Right atrium auricular region (tissue), 2 donors: ENCODE measurements at regions not wholly inside any gene's neighbourhood (a gene's known extent, or its start where the extent isn't known, plus 50 kb on each side); places are given as distances from the start of the nearest gene placed in this dataset.
A peak's percentile ranks its signal among the peaks of the same experiment; 100 is the strongest.

Experiments
- DNase-seq: peaks from one replicate; pipeline ENCODE4 v3.0.0-alpha.2; 2019; ENCODE audit warnings: low spot score
- H3K27ac ChIP-seq, 2 donors: fragments of 200-600 bp; sonication (generic); 1 replicate in 1 of 2; 2 replicates in 1 of 2; pipeline ENCODE4 v1.5.1; 2016 to 2019
- H3K27me3 ChIP-seq, 2 donors: fragments of 200-600 bp; sonication (generic); one replicate each; pipeline versions ENCODE4 v1.5.1 to v1.6.0; 2017 to 2019
- H3K36me3 ChIP-seq: fragments of 200-600 bp; sonication (generic); one replicate; pipeline ENCODE4 v1.5.1; 2016
- H3K4me1 ChIP-seq, 2 donors: fragments of 200-600 bp; sonication (generic); one replicate each; pipeline versions ENCODE4 v1.5.1 to v1.6.0; 2017 to 2019
- H3K4me3 ChIP-seq, 2 donors: fragments of 200-600 bp; sonication (generic); 1 replicate in 1 of 2; 2 replicates in 1 of 2; pipeline ENCODE4 v1.5.1; 2017 to 2019; ENCODE audit warnings: mild to moderate bottlenecking in 1 of 2, moderate library complexity in 1 of 2
- H3K9me3 ChIP-seq, 2 donors: fragments of 200-600 bp; sonication (generic); one replicate each; pipeline ENCODE4 v1.5.1; 2019
- TF ChIP-seq, protein P1 (sequence below), 2 donors: fragments of 200-600 bp; sonication (generic); IDR thresholded peaks; one replicate each; pipeline ENCODE4 v1.5.1; 2019; ENCODE audit warnings: antibody characterized with exemption in 2 of 2

- DNase-seq = no peak
- Histone ChIP-seq H3K9me3 (no peaks in the 10 kb centered on the region), H3K4me3 (no peak overlapping the region), H3K4me1 (no peaks in the 10 kb centered on the region), H3K27me3 (no peaks in the 10 kb centered on the region), H3K36me3 (no peaks in the 10 kb centered on the region), H3K27ac (no peak overlapping the region)
- TF ChIP-seq, protein P1, sequence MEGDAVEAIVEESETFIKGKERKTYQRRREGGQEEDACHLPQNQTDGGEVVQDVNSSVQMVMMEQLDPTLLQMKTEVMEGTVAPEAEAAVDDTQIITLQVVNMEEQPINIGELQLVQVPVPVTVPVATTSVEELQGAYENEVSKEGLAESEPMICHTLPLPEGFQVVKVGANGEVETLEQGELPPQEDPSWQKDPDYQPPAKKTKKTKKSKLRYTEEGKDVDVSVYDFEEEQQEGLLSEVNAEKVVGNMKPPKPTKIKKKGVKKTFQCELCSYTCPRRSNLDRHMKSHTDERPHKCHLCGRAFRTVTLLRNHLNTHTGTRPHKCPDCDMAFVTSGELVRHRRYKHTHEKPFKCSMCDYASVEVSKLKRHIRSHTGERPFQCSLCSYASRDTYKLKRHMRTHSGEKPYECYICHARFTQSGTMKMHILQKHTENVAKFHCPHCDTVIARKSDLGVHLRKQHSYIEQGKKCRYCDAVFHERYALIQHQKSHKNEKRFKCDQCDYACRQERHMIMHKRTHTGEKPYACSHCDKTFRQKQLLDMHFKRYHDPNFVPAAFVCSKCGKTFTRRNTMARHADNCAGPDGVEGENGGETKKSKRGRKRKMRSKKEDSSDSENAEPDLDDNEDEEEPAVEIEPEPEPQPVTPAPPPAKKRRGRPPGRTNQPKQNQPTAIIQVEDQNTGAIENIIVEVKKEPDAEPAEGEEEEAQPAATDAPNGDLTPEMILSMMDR (IDR thresholded peaks at IDR 0.05) = no peak
Measured at GRCh38 chr7:13737563-13737962, 251.9 kb downstream of the ETV1 start.

DNA sequence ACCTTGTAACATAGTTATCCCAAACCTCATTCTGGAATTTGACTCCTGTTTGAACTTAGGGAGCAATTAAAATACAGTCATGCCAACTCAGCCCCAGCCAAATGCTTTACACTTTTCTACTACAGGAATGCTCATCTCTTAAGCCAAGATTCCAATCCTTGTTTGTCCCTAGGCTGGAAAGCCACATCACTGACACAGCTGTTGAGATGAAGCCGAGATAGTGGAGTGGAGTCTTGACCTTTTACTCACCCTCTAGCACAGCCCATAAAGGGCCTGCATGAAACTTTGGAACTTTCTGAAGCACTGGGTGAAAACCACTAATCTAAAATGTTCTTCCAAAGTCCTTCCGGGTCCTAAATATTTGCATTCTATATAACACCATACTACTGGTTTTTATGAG, 247.3 kb downstream of the ETV1 start:
- no peaks in the 10 kb centered on the region for H3K36me3 ChIP-seq
- TF ChIP-seq, protein P1 (IDR thresholded peaks at IDR 0.05) = no peak
- no peak overlapping the region for H3K27ac ChIP-seq
- H3K4me3 ChIP-seq = no peak overlapping the region
- no peaks in the 10 kb centered on the region for H3K9me3 ChIP-seq
- H3K4me1 ChIP-seq = no peaks in the 10 kb centered on the region
- no peaks in the 10 kb centered on the region for H3K27me3 ChIP-seq
- no peak for DNase-seq

- Histone ChIP-seq H3K4me3 (no peak overlapping the region), H3K27me3 (no peaks in the 10 kb centered on the region), H3K36me3 (no peaks in the 10 kb centered on the region), H3K4me1 (no peaks in the 10 kb centered on the region), H3K9me3 (no peaks in the 10 kb centered on the region), H3K27ac (no peak overlapping the region)
- DNase-seq = no peak
- TF ChIP-seq, protein P1 (IDR thresholded peaks at IDR 0.05) = peak; percentile 25 to 69
Measured at GRCh38 chr7:13742811-13743210, 246.7 kb downstream of the ETV1 start.

DNA sequence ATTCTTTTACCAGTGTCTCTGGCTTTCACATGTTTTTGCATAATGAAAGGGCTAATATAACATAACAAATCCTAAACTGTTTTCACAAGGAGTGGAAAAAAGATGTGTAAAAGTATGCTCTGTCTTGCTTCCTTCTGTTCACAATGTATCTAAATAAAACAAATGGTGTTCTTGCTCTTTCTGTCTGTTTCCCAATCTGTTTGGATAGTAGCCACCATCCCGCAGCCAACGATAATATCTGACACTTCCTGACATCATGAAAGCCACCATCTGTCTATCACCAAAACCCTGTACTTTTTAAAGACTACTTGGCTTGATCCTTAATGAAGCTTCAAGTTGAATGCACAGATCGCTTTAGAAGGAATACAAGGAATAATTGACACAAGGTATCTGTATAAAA, 246.2 kb downstream of the ETV1 start:
- Histone ChIP-seq H3K9me3 (no peaks in the 10 kb centered on the region), H3K27me3 (no peaks in the 10 kb centered on the region), H3K4me3 (no peak overlapping the region), H3K27ac (no peak overlapping the region), H3K4me1 (no peaks in the 10 kb centered on the region), H3K36me3 (no peaks in the 10 kb centered on the region)
- TF ChIP-seq, protein P1 (IDR thresholded peaks at IDR 0.05) = no peak
- no peak for DNase-seq

DNA sequence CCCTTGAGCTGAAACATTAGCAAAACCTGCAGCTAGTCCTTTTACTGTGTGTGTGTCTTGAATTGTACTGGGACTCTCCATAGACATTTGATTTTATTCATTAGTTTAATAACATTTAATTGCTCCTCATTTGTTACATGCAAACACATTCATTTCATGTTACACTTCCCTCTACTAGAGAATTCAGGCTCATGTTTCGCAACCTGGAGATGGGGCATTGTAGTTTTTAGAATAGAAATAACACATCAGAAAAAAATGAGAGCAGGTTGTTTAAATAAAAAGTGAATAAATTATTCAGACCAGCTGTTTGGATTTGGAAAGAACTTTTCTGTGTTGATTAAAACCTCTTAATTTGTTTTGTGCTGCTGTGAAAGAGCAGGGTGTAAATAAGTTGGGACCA, 243.9 kb downstream of the ETV1 start:
- no peak for DNase-seq
- TF ChIP-seq, protein P1 (IDR thresholded peaks at IDR 0.05) = no peak
- H3K27ac ChIP-seq = no peak overlapping the region
- no peak overlapping the region for H3K4me3 ChIP-seq
- no peaks in the 10 kb centered on the region for H3K9me3 ChIP-seq
- H3K4me1 ChIP-seq = no peaks in the 10 kb centered on the region
- H3K36me3 ChIP-seq = no peaks in the 10 kb centered on the region
- H3K27me3 ChIP-seq = no peaks in the 10 kb centered on the region

- Histone ChIP-seq H3K4me1 (no peaks in the 10 kb centered on the region), H3K36me3 (no peaks in the 10 kb centered on the region), H3K27ac (no peak overlapping the region), H3K27me3 (no peaks in the 10 kb centered on the region), H3K9me3 (no peaks in the 10 kb centered on the region), H3K4me3 (no peak overlapping the region)
- TF ChIP-seq, protein P1 (IDR thresholded peaks at IDR 0.05) = no peak
- DNase-seq = no peak
Measured at GRCh38 chr7:13748998-13749397, 240.5 kb downstream of the ETV1 start.
